Neuron (in vitro differentiated cells): ENCODE measurements at regions not wholly inside any gene's neighbourhood (a gene's known extent, or its start where the extent isn't known, plus 50 kb on each side); places are given as distances from the start of the nearest gene placed in this dataset.

Source experiments
- H2AFZ ChIP-seq: one replicate; pipeline ENCODE4 v1.6.1; 2013; ENCODE audit warnings: low read depth, mild to moderate bottlenecking, inconsistent platforms, low read length, moderate library complexity
- H3K27me3 ChIP-seq: one replicate; pipeline ENCODE4 v1.6.1; 2013; ENCODE audit warnings: low read length; ENCODE audit not compliant: insufficient read depth
- H3K36me3 ChIP-seq: one replicate; pipeline ENCODE4 v1.6.1; 2013; ENCODE audit warnings: low read length; ENCODE audit not compliant: insufficient read depth
- H3K4me1 ChIP-seq: one replicate; pipeline ENCODE4 v1.6.1; 2013; ENCODE audit warnings: low read length; ENCODE audit not compliant: insufficient read depth
- H3K4me3 ChIP-seq: 2 replicates; pipeline ENCODE4 v1.5.1; 2013; ENCODE audit warnings: mild to moderate bottlenecking, low read length, moderate library complexity
- H3K9me3 ChIP-seq: one replicate; pipeline ENCODE4 v1.6.1; 2013; ENCODE audit warnings: low read length

GRCh38 chr13:40232311-40233040 lies 434.0 kb downstream of the FOXO1 start:
- Histone ChIP-seq H2AFZ (no peak overlapping the region), H3K27me3 (no peaks in the 10 kb centered on the region), H3K4me1 (no peaks in the 10 kb centered on the region), H3K4me3 (no peak overlapping the region), H3K36me3 (no peaks in the 10 kb centered on the region), H3K9me3 (no peaks in the 10 kb centered on the region)

DNA sequence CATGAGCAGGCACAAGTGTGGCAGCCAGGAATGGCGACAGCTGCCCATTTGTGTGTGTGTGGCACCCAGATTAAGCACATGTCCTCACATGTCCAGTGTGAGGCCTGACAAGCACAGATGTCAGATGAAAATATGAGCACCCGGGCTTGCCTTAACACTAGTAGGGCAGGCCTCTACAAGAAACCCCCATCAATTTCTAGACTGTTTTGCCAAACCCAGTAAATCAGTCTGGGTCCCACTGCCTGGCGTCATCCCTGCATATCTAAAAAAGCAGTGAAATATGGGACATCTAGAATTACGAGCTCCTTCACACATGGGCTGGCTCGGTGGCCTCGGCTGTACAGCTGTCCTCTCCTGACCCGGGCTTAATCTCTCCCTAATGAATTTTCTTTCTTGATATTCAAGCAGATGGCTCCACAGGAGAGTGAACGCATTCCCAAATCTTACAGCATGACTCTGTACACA lies 432.7 kb downstream of the FOXO1 start:
- H3K4me3 ChIP-seq: no peak overlapping the region
- H3K9me3 ChIP-seq: no peaks in the 10 kb centered on the region
- no peaks in the 10 kb centered on the region for H3K36me3 ChIP-seq
- no peaks in the 10 kb centered on the region for H3K27me3 ChIP-seq
- H3K4me1 ChIP-seq: no peaks in the 10 kb centered on the region
- H2AFZ ChIP-seq: no peak overlapping the region

GRCh38 chr13:40235160-40235796 lies 431.2 kb downstream of the FOXO1 start:
- no peaks in the 10 kb centered on the region for H3K36me3 ChIP-seq
- no peaks in the 10 kb centered on the region for H3K9me3 ChIP-seq
- H2AFZ ChIP-seq: no peak overlapping the region
- no peak overlapping the region for H3K4me3 ChIP-seq
- H3K27me3 ChIP-seq: no peaks in the 10 kb centered on the region
- H3K4me1 ChIP-seq: no peaks in the 10 kb centered on the region

DNA sequence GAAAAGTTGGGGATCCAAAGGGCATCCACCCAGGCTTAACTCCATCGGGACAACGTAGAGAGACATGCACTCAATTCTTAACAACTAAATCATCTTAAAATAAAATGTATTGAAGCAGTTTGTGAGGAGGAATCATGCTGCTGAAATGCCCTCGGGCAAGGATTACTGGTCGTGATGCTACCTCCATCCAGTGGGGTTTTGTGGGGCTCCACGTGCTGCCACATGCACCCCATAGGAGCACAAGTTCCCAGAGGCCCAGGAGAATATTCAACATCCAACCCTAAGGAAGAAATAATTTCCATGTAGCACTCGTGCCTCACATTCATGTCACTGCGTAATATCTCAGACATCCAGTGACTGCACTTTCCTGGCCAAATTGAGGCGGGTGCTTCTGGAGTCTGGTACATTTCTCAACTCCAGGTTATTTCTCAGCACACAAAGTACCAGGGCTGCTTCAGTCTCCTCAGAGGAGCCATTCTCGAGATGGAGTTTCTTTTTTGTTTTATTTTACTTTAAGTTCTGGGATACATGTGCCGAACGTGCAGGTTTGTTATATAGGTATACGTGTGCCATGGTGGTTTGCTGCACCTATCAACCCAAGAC lies 429.8 kb downstream of the FOXO1 start:
- no peak overlapping the region for H2AFZ ChIP-seq
- no peaks in the 10 kb centered on the region for H3K9me3 ChIP-seq
- no peaks in the 10 kb centered on the region for H3K36me3 ChIP-seq
- H3K27me3 ChIP-seq: no peaks in the 10 kb centered on the region
- no peak overlapping the region for H3K4me3 ChIP-seq
- peaks cover 3% of the 10 kb centered on the region for H3K4me1 ChIP-seq

DNA sequence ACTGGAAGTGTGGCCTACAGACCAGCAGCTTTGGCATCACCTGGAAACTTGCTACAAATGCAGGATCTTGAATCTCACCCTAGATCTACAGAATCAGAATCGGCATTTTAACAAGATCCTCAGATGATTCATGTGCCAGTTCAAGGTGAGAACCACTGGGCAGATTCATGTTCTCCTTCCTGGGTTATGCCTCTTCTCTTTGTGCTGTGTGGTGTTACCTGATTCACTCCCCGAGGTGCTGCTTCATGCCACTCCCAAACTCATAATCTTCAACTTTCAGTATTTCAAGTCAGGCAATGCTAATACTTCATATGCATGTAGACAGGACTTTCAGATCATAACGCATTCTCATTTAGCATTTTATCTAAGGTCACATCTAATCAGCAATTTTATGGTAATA lies 427.7 kb downstream of the FOXO1 start:
- no peak overlapping the region for H2AFZ ChIP-seq

DNA sequence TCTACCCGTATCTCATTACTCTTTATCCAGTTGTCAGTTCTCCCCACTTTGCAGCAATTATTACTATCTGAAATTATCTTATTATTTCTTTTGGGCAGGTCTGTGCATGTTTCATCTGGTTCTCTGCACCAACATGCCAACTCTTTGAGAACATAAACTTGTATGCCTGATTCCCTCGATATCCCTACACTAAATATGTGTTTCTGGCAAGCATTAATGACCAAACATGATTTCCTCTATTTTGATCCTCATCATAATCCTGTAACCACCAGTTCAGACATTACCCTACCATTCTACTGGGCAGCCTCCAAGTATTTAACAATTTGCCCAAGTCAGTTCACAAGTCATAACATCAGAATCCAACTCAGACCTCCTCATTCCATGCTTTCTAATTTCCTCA lies 426.1 kb downstream of the FOXO1 start:
- Histone ChIP-seq H3K36me3 (no peaks in the 10 kb centered on the region), H2AFZ (no peak overlapping the region), H3K4me1 (peaks cover 3% of the 10 kb centered on the region), H3K9me3 (no peaks in the 10 kb centered on the region), H3K27me3 (no peaks in the 10 kb centered on the region), H3K4me3 (no peak overlapping the region)

More for the DNA sequence above, 427.7 kb downstream of the FOXO1 start:
- Histone ChIP-seq H3K27me3 (no peaks in the 10 kb centered on the region), H3K36me3 (no peaks in the 10 kb centered on the region), H3K4me3 (no peak overlapping the region), H3K4me1 (peaks cover 3% of the 10 kb centered on the region), H3K9me3 (no peaks in the 10 kb centered on the region)

- Histone ChIP-seq H3K4me1 (peaks cover 3% of the 10 kb centered on the region), H3K4me3 (no peak overlapping the region), H2AFZ (no peak overlapping the region), H3K9me3 (no peaks in the 10 kb centered on the region), H3K27me3 (no peaks in the 10 kb centered on the region), H3K36me3 (no peaks in the 10 kb centered on the region)
Measured at GRCh38 chr13:40241125-40241798, 425.2 kb downstream of the FOXO1 start.

DNA sequence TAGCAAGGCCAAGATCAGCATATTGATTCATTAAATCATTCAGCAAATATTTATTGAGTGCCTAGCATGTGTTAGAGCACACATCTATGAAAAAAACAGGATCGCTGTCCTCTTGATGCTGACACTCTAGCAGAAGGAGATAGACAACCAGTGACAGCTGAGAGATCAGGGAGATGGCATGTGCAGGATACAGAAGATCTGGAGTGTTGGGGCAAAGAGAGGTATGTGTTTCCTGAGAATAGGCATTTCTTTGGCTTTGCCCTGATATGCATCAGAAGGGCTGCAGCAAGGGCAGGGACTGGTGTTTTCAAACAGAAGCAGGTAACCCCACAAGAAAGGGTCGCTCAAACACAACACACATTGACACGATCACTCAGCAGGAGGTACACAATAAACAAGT lies 423.4 kb downstream of the FOXO1 start:
- Histone ChIP-seq H3K4me3 (no peak overlapping the region), H3K9me3 (no peaks in the 10 kb centered on the region), H3K27me3 (no peaks in the 10 kb centered on the region), H2AFZ (no peak overlapping the region), H3K36me3 (no peaks in the 10 kb centered on the region), H3K4me1 (peaks cover 3% of the 10 kb centered on the region)

- no peaks in the 10 kb centered on the region for H3K27me3 ChIP-seq
- no peaks in the 10 kb centered on the region for H3K9me3 ChIP-seq
- no peaks in the 10 kb centered on the region for H3K36me3 ChIP-seq
- peaks cover 3% of the 10 kb centered on the region for H3K4me1 ChIP-seq
- H3K4me3 ChIP-seq: no peak overlapping the region
- no peak overlapping the region for H2AFZ ChIP-seq
Measured at GRCh38 chr13:40243982-40244381, 422.5 kb downstream of the FOXO1 start.

DNA sequence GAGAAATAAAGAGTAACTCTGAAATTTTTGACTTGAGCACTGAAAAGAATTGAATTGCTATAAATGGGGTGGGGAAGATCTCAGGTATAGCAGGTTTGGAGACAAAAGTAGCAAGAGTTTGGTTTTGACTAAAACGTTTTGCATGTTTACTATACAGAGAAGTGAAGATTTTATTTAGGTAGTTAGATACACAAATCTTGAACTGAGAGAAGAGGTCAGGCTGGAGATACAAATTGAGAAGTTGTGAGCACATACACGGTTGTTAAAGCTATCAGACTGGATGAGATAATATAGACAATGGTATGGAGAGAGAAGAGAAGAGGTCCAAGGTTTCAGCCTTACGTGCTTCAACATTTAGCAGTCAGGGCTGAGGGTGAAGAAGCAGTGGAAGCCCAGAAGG lies 420.9 kb downstream of the FOXO1 start:
- H3K9me3 ChIP-seq: peaks cover 3% of the 10 kb centered on the region
- H3K36me3 ChIP-seq: no peaks in the 10 kb centered on the region
- no peak overlapping the region for H2AFZ ChIP-seq
- H3K27me3 ChIP-seq: no peaks in the 10 kb centered on the region
- H3K4me3 ChIP-seq: no peak overlapping the region
- peaks cover 3% of the 10 kb centered on the region for H3K4me1 ChIP-seq

- no peaks in the 10 kb centered on the region for H3K4me1 ChIP-seq
- H2AFZ ChIP-seq: no peak overlapping the region
Measured at GRCh38 chr13:40247845-40248244, 418.6 kb downstream of the FOXO1 start.

DNA sequence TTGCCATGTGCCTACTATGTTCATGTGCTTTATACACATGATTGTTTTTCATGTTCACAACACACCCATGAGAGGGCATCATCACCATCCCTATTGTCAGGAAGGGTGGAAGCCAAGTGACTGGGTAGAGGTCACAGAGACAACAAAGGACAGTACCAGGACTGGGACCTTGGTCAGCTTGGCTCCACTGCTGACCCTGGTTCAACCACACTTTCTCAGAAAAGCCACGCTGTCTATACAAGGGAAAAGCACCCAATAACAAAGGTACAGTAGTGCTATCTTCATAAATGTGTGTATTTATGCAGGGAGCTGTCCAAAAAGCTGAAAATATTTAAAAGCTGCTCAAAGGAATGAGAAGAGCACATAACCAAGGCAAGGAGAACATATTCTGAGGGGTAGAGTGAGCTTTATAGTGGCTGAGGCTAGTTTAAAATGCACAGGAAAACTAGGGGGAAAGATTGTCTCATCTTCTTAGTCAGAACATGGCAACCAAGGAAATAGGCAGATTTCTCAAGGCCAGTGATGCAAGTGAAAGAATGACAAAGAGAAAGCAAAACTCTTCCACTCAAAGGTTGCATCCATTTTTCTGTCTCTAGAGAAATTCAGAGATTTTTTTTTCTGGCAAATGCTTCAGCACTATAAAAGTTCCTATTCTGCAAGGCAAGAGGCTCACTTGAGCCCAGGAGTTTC lies 415.0 kb downstream of the FOXO1 start:
- Histone ChIP-seq H2AFZ (no peak overlapping the region), H3K9me3 (peaks cover 3% of the 10 kb centered on the region), H3K36me3 (no peaks in the 10 kb centered on the region), H3K4me1 (no peaks in the 10 kb centered on the region), H3K27me3 (no peaks in the 10 kb centered on the region), H3K4me3 (no peak overlapping the region)

More at GRCh38 chr13:40247845-40248244, 418.6 kb downstream of the FOXO1 start:
- no peak overlapping the region for H3K4me3 ChIP-seq
- no peaks in the 10 kb centered on the region for H3K36me3 ChIP-seq
- H3K27me3 ChIP-seq: no peaks in the 10 kb centered on the region
- peaks cover 3% of the 10 kb centered on the region for H3K9me3 ChIP-seq
